Suprapubic skin (tissue), 4 donors: ENCODE measurements at regions not wholly inside any gene's neighbourhood (a gene's known extent, or its start where the extent isn't known, plus 50 kb on each side); places are given as distances from the start of the nearest gene placed in this dataset.

ENCODE experiments used
- POLR2A ChIP-seq, 2 donors: fragments of 450-650 bp; IDR thresholded peaks; one replicate each; pipeline ENCODE4 v1.6.1; 2017; ENCODE audit warnings: antibody characterized with exemption in 2 of 2, mild to moderate bottlenecking in 2 of 2, moderate library complexity in 2 of 2
- POLR2AphosphoS5 ChIP-seq, 3 donors: sonication (generic); formaldehyde crosslinking; IDR thresholded peaks; one replicate each; pipeline ENCODE4 v1.6.1; 2017; ENCODE audit warnings: antibody characterized with exemption in 3 of 3
- TF ChIP-seq, protein P1 (sequence below), 2 donors: fragments of 200-600 bp in 1 of 2; fragments of 450-650 bp in 1 of 2; sonication (generic) in 1 of 2; IDR thresholded peaks; one replicate each; pipeline ENCODE4 v1.5.1; 2016 to 2019; ENCODE audit warnings: antibody characterized with exemption in 2 of 2, mild to moderate bottlenecking in 1 of 2, moderate library complexity in 1 of 2

DNA sequence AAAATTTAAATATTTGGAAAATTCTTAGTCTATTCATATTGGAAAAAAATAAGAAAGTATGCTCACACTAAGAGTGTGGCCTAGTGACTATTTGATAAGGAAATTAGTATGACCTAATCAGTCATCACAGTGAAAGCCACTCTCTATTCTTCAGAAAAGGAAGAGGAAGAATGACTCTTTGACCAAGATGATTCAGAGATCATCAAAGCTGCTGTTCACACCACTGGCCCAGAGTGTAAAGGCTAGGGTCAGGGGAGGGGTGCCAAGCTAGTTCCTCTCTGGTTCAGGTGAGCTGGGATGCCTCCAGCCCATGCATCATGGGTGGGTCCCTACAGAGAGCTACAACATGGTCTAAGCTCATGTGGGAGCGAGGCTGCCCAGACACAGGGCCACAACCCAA, 396.9 kb upstream of the NDST3 start:
- TF ChIP-seq POLR2AphosphoS5 (IDR thresholded peaks at IDR 0.05) (no peak), POLR2A (IDR thresholded peaks at IDR 0.05) (no peak)
- TF ChIP-seq, protein P1, sequence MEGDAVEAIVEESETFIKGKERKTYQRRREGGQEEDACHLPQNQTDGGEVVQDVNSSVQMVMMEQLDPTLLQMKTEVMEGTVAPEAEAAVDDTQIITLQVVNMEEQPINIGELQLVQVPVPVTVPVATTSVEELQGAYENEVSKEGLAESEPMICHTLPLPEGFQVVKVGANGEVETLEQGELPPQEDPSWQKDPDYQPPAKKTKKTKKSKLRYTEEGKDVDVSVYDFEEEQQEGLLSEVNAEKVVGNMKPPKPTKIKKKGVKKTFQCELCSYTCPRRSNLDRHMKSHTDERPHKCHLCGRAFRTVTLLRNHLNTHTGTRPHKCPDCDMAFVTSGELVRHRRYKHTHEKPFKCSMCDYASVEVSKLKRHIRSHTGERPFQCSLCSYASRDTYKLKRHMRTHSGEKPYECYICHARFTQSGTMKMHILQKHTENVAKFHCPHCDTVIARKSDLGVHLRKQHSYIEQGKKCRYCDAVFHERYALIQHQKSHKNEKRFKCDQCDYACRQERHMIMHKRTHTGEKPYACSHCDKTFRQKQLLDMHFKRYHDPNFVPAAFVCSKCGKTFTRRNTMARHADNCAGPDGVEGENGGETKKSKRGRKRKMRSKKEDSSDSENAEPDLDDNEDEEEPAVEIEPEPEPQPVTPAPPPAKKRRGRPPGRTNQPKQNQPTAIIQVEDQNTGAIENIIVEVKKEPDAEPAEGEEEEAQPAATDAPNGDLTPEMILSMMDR (IDR thresholded peaks at IDR 0.05): no peak
